ENCODE measurements at regions not wholly inside any gene's neighbourhood (a gene's known extent, or its start where the extent isn't known, plus 50 kb on each side); places are given as distances from the start of the nearest gene placed in this dataset.

- intact Hi-C loops (cut with micrococcal nuclease) = no loop called here
- Histone ChIP-seq H3K27ac (ENCODE audit: low read length) (no peak overlapping the region), H3K4me1 (ENCODE audit: control insufficient read depth, insufficient read depth, low read length) (no peaks in the 10 kb centered on the region), H3K4me3 (ENCODE audit: low read length) (no peak overlapping the region), H3K9me3 (ENCODE audit: control insufficient read depth, insufficient read depth, low read length) (no peaks in the 10 kb centered on the region), H3K27me3 (ENCODE audit: control insufficient read depth, insufficient read depth, low read length) (no peaks in the 10 kb centered on the region), H3K36me3 (ENCODE audit: control insufficient read depth, insufficient read depth, low read length) (no peaks in the 10 kb centered on the region)
- Mint-ChIP-seq H3K27ac (no peak overlapping the region), H3K27me3 (ENCODE audit: low read depth in 2 of 2) (peaks cover 0 to 3% of the 10 kb centered on the region in 2 donors), H3K36me3 (no peaks in the 10 kb centered on the region), H3K4me3 (no peak overlapping the region), H3K9me3 (no peaks in the 10 kb centered on the region), H3K4me1 (peaks cover 11% of the 10 kb centered on the region in 2 donors)
- TF ChIP-seq CTCF (IDR thresholded peaks at IDR 0.05) = no peak
- 95% methylated on average over 6 of the region's 6 CpGs for WGBS (ENCODE audit: insufficient coverage)
- DNase-seq (no peak), ATAC-seq (no peak)
Observed at GRCh38 chr7:17131983-17132655, 166.3 kb upstream of the AHR start.

GRCh38 chr7:17132726-17133125, 165.7 kb upstream of the AHR start:
- Histone ChIP-seq H3K27ac (ENCODE audit: low read length) (no peak overlapping the region), H3K36me3 (ENCODE audit: control insufficient read depth, insufficient read depth, low read length) (no peaks in the 10 kb centered on the region), H3K9me3 (ENCODE audit: control insufficient read depth, insufficient read depth, low read length) (no peaks in the 10 kb centered on the region), H3K4me3 (ENCODE audit: low read length) (no peak overlapping the region), H3K4me1 (ENCODE audit: control insufficient read depth, insufficient read depth, low read length) (no peaks in the 10 kb centered on the region), H3K27me3 (ENCODE audit: control insufficient read depth, insufficient read depth, low read length) (no peaks in the 10 kb centered on the region)
- Mint-ChIP-seq H3K27me3 (ENCODE audit: low read depth in 2 of 2) (peaks cover 0 to 3% of the 10 kb centered on the region in 2 donors), H3K36me3 (no peaks in the 10 kb centered on the region), H3K4me3 (no peak overlapping the region), H3K9me3 (no peaks in the 10 kb centered on the region), H3K27ac (no peak overlapping the region), H3K4me1 (peaks cover 11% of the 10 kb centered on the region in 2 donors)
- intact Hi-C loops (cut with micrococcal nuclease) = no loop called here
- no peak for TF ChIP-seq CTCF (IDR thresholded peaks at IDR 0.05)
- 94% methylated on average over 2 of the region's 3 CpGs for WGBS (ENCODE audit: insufficient coverage)
- ATAC-seq = no peak
- DNase-seq = no peak

GRCh38 chr7:17133977-17134376, 164.5 kb upstream of the AHR start:
- intact Hi-C loops (cut with micrococcal nuclease) = no loop called here
- Histone ChIP-seq H3K9me3 (ENCODE audit: control insufficient read depth, insufficient read depth, low read length) (no peaks in the 10 kb centered on the region), H3K36me3 (ENCODE audit: control insufficient read depth, insufficient read depth, low read length) (no peaks in the 10 kb centered on the region), H3K27me3 (ENCODE audit: control insufficient read depth, insufficient read depth, low read length) (no peaks in the 10 kb centered on the region), H3K27ac (ENCODE audit: low read length) (no peak overlapping the region), H3K4me3 (ENCODE audit: low read length) (no peak overlapping the region), H3K4me1 (ENCODE audit: control insufficient read depth, insufficient read depth, low read length) (no peaks in the 10 kb centered on the region)
- TF ChIP-seq CTCF (IDR thresholded peaks at IDR 0.05) = no peak
- no peaks in the 10 kb centered on the region for H3K9me3 Mint-ChIP-seq
- ATAC-seq (no peak), DNase-seq (no peak)
- no peak overlapping the region for H3K27ac Mint-ChIP-seq
- H3K27me3 Mint-ChIP-seq (ENCODE audit: low read depth in 2 of 2) = no peaks in the 10 kb centered on the region
- no peaks in the 10 kb centered on the region for H3K36me3 Mint-ChIP-seq
- 88% methylated on average over 1 of the region's 1 CpG for WGBS (ENCODE audit: insufficient coverage)
- no peak overlapping the region for H3K4me3 Mint-ChIP-seq
- peaks cover 11% of the 10 kb centered on the region in 2 donors for H3K4me1 Mint-ChIP-seq

GRCh38 chr7:17134786-17135185, 163.7 kb upstream of the AHR start:
- intact Hi-C loops (cut with micrococcal nuclease) = no loop called here
- H3K4me3 Mint-ChIP-seq = no peak overlapping the region
- no peaks in the 10 kb centered on the region for H3K9me3 Mint-ChIP-seq
- WGBS (ENCODE audit: insufficient coverage) = 86% methylated on average over 1 of the region's 1 CpG
- H3K4me3 ChIP-seq (ENCODE audit: low read length) = no peak overlapping the region
- no peak for ATAC-seq
- DNase-seq = no peak
- no peak for TF ChIP-seq CTCF (IDR thresholded peaks at IDR 0.05)
- no peaks in the 10 kb centered on the region for H3K27me3 ChIP-seq (ENCODE audit: control insufficient read depth, insufficient read depth, low read length)
- H3K27ac Mint-ChIP-seq = no peak overlapping the region
- H3K36me3 ChIP-seq (ENCODE audit: control insufficient read depth, insufficient read depth, low read length) = no peaks in the 10 kb centered on the region
- peaks cover 11 to 18% of the 10 kb centered on the region in 2 donors for H3K4me1 Mint-ChIP-seq
- H3K27me3 Mint-ChIP-seq (ENCODE audit: low read depth in 2 of 2) = no peaks in the 10 kb centered on the region
- H3K4me1 ChIP-seq (ENCODE audit: control insufficient read depth, insufficient read depth, low read length) = no peaks in the 10 kb centered on the region
- no peaks in the 10 kb centered on the region for H3K9me3 ChIP-seq (ENCODE audit: control insufficient read depth, insufficient read depth, low read length)
- H3K36me3 Mint-ChIP-seq = no peaks in the 10 kb centered on the region
- no peak overlapping the region for H3K27ac ChIP-seq (ENCODE audit: low read length)
